K562 (cell line): ENCODE measurements at regions not wholly inside any gene's neighbourhood (a gene's known extent, or its start where the extent isn't known, plus 50 kb on each side); places are given as distances from the start of the nearest gene placed in this dataset.

Experiments used
- ATAC-seq: fragments of 200-7000 bp; cut with Tn5 transposase; 3 replicates; pipeline ENCODE4 v1.9.1; 2020; ENCODE audit warnings: moderate library complexity
- BruUV-seq: library from RNA; stranded (reverse); fragments of 400-500 nt; replicated peaks from 2 replicates; lab custom pipeline; 2021; lab: Mats Ljungman, UMichigan
- CTCF ChIA-PET: fragments of 300-600 bp; formaldehyde crosslinking; extraction: SDS; loops from one replicate; lab custom pipeline; 2021; ENCODE audit warnings: low intra/inter-chr PET ratio; lab: Yijun Ruan, JAX
- POLR2A ChIA-PET: fragments of 300-600, 350-650 bp; sonication (Branson Sonifier 250); formaldehyde crosslinking; extraction: SDS; loops from one replicate; lab custom pipeline; 2021; ENCODE audit warnings: antibody characterized with exemption, inconsistent platforms; lab: Yijun Ruan, JAX
- DNase-seq, 4 experiments: peaks; one replicate each; pipeline versions ENCODE4 v3.0.0 to v3.0.0-alpha.2; 2011 to 2018; ENCODE audit warnings: low spot score in 3 of 4, mixed read lengths in 3 of 4; ENCODE audit errors: extremely low read depth in 1 of 4
- FAIRE-seq: peaks from 2 replicates; lab custom pipeline; 2011; peaks lifted over from hg19 to GRCh38; lab: Jason Lieb, UNC
- H2AFZ ChIP-seq: 2 replicates; pipeline ENCODE4 v1.6.0; 2011; ENCODE audit warnings: low read depth, low read length, control low read depth, inconsistent platforms
- H3K27ac ChIP-seq: fragments of 200-600 bp; 3 replicates; pipeline ENCODE4 v1.8.0; 2011; ENCODE audit warnings: low read depth, mild to moderate bottlenecking, control low read depth, inconsistent platforms, low read length, moderate library complexity, mixed read lengths; ENCODE audit errors: extremely low read depth
- H3K27me3 ChIP-seq, 2 experiments: fragments of 300-600 bp in 1 of 2; 2 replicates in 1 of 2; 3 replicates in 1 of 2; pipeline versions ENCODE4 v1.6.0 to v1.8.0; 2011; ENCODE audit warnings: inconsistent platforms in 2 of 2, low read length in 2 of 2, mild to moderate bottlenecking in 1 of 2, mixed read lengths in 1 of 2, moderate library complexity in 1 of 2; ENCODE audit not compliant: control insufficient read depth in 2 of 2, insufficient read depth in 2 of 2
- H3K36me3 ChIP-seq: fragments of 300-600 bp; 3 replicates; pipeline ENCODE4 v1.8.0; 2011; ENCODE audit warnings: mild to moderate bottlenecking, low read length, inconsistent platforms; ENCODE audit not compliant: control insufficient read depth, insufficient read depth
- H3K4me1 ChIP-seq, 2 experiments: fragments of 200-600 bp in 1 of 2; replicated peaks in 1 of 2; 2 replicates in 1 of 2; 3 replicates in 1 of 2; pipeline versions ENCODE4 v1.5.1 to v1.8.0; 2011; ENCODE audit warnings: inconsistent platforms in 2 of 2, low read length in 2 of 2, mild to moderate bottlenecking in 1 of 2, mixed read lengths in 1 of 2, moderate library complexity in 1 of 2; ENCODE audit not compliant: control insufficient read depth in 2 of 2, insufficient read depth in 2 of 2
- H3K4me2 ChIP-seq: 2 replicates; pipeline ENCODE4 v1.6.1; 2011; ENCODE audit warnings: low read length, control low read depth, inconsistent platforms, mixed read lengths; ENCODE audit not compliant: insufficient read depth
- H3K4me3 ChIP-seq: fragments of 200-600 bp; sonication (generic), shearing (Covaris generic); 2 replicates; pipeline ENCODE4 v1.5.1; 2016; ENCODE audit warnings: control low read depth, inconsistent platforms
- H3K79me2 ChIP-seq: fragments of 200-600 bp; 3 replicates; pipeline ENCODE4 v1.8.0; 2011; ENCODE audit warnings: low read length, inconsistent platforms; ENCODE audit not compliant: control insufficient read depth, insufficient read depth
- H3K9ac ChIP-seq, 2 experiments: 2 replicates each; pipeline versions ENCODE4 v1.6.0 to v1.6.1; 2011; ENCODE audit warnings: low read depth in 2 of 2, low read length in 2 of 2, control low read depth in 1 of 2, inconsistent platforms in 1 of 2, mild to moderate bottlenecking in 1 of 2, mixed read lengths in 1 of 2; ENCODE audit not compliant: insufficient read depth in 1 of 2
- H3K9me1 ChIP-seq: one replicate; pipeline ENCODE4 v1.6.0; 2011; ENCODE audit warnings: inconsistent platforms, mild to moderate bottlenecking, low read length, moderate library complexity; ENCODE audit not compliant: control insufficient read depth, insufficient read depth
- H3K9me3 ChIP-seq: replicated peaks from 2 replicates; pipeline ENCODE4 v1.5.1; 2011; ENCODE audit warnings: low read depth, low read length, inconsistent platforms; ENCODE audit not compliant: control insufficient read depth, insufficient read depth
- H4K20me1 ChIP-seq: replicated peaks from 2 replicates; pipeline ENCODE4 v1.6.1; 2011; ENCODE audit warnings: low read length, inconsistent platforms, mixed read lengths; ENCODE audit not compliant: control insufficient read depth, insufficient read depth
- AFF1 ChIP-seq, 2 experiments: fragments of 450-650 bp; IDR thresholded peaks; 2 replicates each; pipeline ENCODE4 v1.6.1; 2018; ENCODE audit warnings: mild to moderate bottlenecking in 2 of 2, low read depth in 1 of 2; ENCODE audit not compliant: partially characterized antibody in 2 of 2
- GABPB1 ChIP-seq: sonication (generic); formaldehyde crosslinking; IDR thresholded peaks from 2 replicates; pipeline ENCODE4 v1.8.0; 2022; ENCODE audit warnings: mild to moderate bottlenecking, missing genetic modification reagents
- MCM3 ChIP-seq: fragments of 450-650 bp; IDR thresholded peaks from 2 replicates; pipeline ENCODE4 v1.6.1; 2016
- MXI1 ChIP-seq: IDR thresholded peaks from 2 replicates; pipeline ENCODE4 v1.6.1; 2011; ENCODE audit warnings: low read depth, mild to moderate bottlenecking, improper control_type of control experiment, low read length
- POLR2AphosphoS5 ChIP-seq: IDR thresholded peaks from 2 replicates; pipeline ENCODE4 v1.6.1; 2011; ENCODE audit warnings: mild to moderate bottlenecking, low read depth, low read length, moderate library complexity; ENCODE audit not compliant: control insufficient read depth, insufficient read depth
- RBM34 ChIP-seq: fragments of 200-400 bp; formaldehyde crosslinking; IDR thresholded peaks from 2 replicates; pipeline ENCODE4 v1.6.1; 2018; ENCODE audit warnings: low read length, borderline replicate concordance; ENCODE audit not compliant: insufficient read depth
- SAFB2 ChIP-seq: fragments of 200-400 bp; formaldehyde crosslinking; IDR thresholded peaks from 2 replicates; pipeline ENCODE4 v1.6.1; 2018; ENCODE audit warnings: borderline replicate concordance, low read length, low read depth, moderate library complexity; ENCODE audit not compliant: severe bottlenecking
- SNAPC5 ChIP-seq: fragments of 250-450 bp; sonication (Bioruptor Pico); IDR thresholded peaks from 2 replicates; pipeline ENCODE4 v1.8.0; 2021; ENCODE audit warnings: moderate library complexity, mild to moderate bottlenecking, inconsistent platforms
- ZHX1 ChIP-seq: fragments of 150-350 bp; conservative IDR thresholded peaks from 2 replicates; pipeline ENCODE4 v1.6.1; 2014; ENCODE audit warnings: low read length
- ZNF507 ChIP-seq: conservative IDR thresholded peaks from 2 replicates; pipeline ENCODE4 v1.6.1; 2017; ENCODE audit warnings: missing genetic modification characterization, missing compliant biosample characterization
- ZNF740 ChIP-seq, 3 experiments: fragments of 200-800 bp in 1 of 3; sonication (Bioruptor generic) in 1 of 3; sonication (generic) in 1 of 3; formaldehyde crosslinking in 1 of 3; IDR thresholded peaks; 2 replicates each; pipeline versions ENCODE4 v1.6.1 to v1.8.0; 2016 to 2022; ENCODE audit warnings: mild to moderate bottlenecking in 2 of 3, missing compliant biosample characterization in 2 of 3, missing genetic modification characterization in 2 of 3, missing genetic modification reagents in 1 of 3
- ZNF764 ChIP-seq: fragments of 250-450 bp; sonication (Bioruptor Pico); IDR thresholded peaks from 2 replicates; pipeline ENCODE4 v1.4.0; 2020; ENCODE audit warnings: low read depth, mild to moderate bottlenecking, moderate library complexity
- ZNF830 ChIP-seq: fragments of 250-450 bp; sonication (Bioruptor Pico); IDR thresholded peaks from 2 replicates; pipeline ENCODE4 v1.5.0; 2021; ENCODE audit warnings: mild to moderate bottlenecking
- WGBS: fragments of 100-300 bp; shearing (Covaris generic); methylation state at CpG from one replicate; pipeline ENCODE4 v1.1.6; 2016; ENCODE audit warnings: low coverage, mixed read lengths; ENCODE audit not compliant: insufficient coverage; ENCODE audit errors: missing lambda C conversion rate; 5-methylcytosine and 5-hydroxymethylcytosine counted together
- in situ Hi-C: fragments of 300-500 bp; cut with MboI; formaldehyde crosslinking; loops from 4 replicates; pipeline ENCODE4 v1.15.0; 2018; ENCODE audit warnings: inconsistent platforms, mixed read lengths
- intact Hi-C: fragments of 100-400 bp; cut with micrococcal nuclease; formaldehyde crosslinking; loops from 2 replicates; pipeline ENCODE4 v1.14.2; 2022

GRCh38 chr7:108794466-108794865 lies 224.8 kb downstream of the DNAJB9 start:
- H3K9me3 ChIP-seq: no peaks in the 10 kb centered on the region
- H3K36me3 ChIP-seq: no peaks in the 10 kb centered on the region
- BruUV-seq: no TSS peak
- H3K27ac ChIP-seq: no peak overlapping the region
- in situ Hi-C loops (no loop called here), intact Hi-C loops (no loop called here)
- H4K20me1 ChIP-seq: no peaks in the 10 kb centered on the region
- H3K79me2 ChIP-seq: no peaks in the 10 kb centered on the region
- no peak overlapping the region for H3K9ac ChIP-seq
- no peak for FAIRE-seq
- no peak overlapping the region for H2AFZ ChIP-seq
- H3K4me2 ChIP-seq: no peak overlapping the region
- no peak for DNase-seq
- no peak for ATAC-seq
- H3K27me3 ChIP-seq: no peaks in the 10 kb centered on the region
- no peak for TF ChIP-seq GABPB1
- TF ChIP-seq ZNF740 (CRISPR knock-in tag; IDR thresholded peaks at IDR 0.05): no peak
- TF ChIP-seq ZNF740 (tag; IDR thresholded peaks at IDR 0.05): no peak
- TF ChIP-seq POLR2AphosphoS5: no peak
- no peak for TF ChIP-seq SAFB2
- TF ChIP-seq AFF1 (IDR thresholded peaks at IDR 0.05; ENCODE audit: low read depth in 1 of 2, partially characterized antibody in 2 of 2): no peak
- TF ChIP-seq ZNF764 (CRISPR knock-in tag): no peak
- TF ChIP-seq ZNF830 (CRISPR knock-in tag): no peak
- no peak for TF ChIP-seq MXI1
- no peak for TF ChIP-seq ZNF507 (tag)
- TF ChIP-seq RBM34: no peak
- no peak for TF ChIP-seq SNAPC5 (CRISPR knock-in tag)
- TF ChIP-seq ZHX1: no peak
- no peak for TF ChIP-seq MCM3
- no peaks in the 10 kb centered on the region for H3K4me1 ChIP-seq
- ChIA-PET CTCF (no interaction called here), POLR2A (no interaction called here)
- no peaks in the 10 kb centered on the region for H3K9me1 ChIP-seq
- H3K4me3 ChIP-seq: no peak overlapping the region
- WGBS: 8% methylated on average over 1 of the region's 1 CpG
